ENCODE measurements at regions not wholly inside any gene's neighbourhood (a gene's known extent, or its start where the extent isn't known, plus 50 kb on each side); places are given as distances from the start of the nearest gene placed in this dataset.
"Not testable (repeated sequence)": the region's sequence is repeated elsewhere in the genome, so short reads cannot be mapped to it uniquely, and the experiment has no call there.

GRCh38 chr1:232143315-232143886 is 486.5 kb downstream of the SIPA1L2 start:
- POLR2A ChIA-PET, result no interaction called here
- no peak for DNase-seq (ENCODE audit: extremely low spot score)
- TF ChIP-seq, protein P1, sequence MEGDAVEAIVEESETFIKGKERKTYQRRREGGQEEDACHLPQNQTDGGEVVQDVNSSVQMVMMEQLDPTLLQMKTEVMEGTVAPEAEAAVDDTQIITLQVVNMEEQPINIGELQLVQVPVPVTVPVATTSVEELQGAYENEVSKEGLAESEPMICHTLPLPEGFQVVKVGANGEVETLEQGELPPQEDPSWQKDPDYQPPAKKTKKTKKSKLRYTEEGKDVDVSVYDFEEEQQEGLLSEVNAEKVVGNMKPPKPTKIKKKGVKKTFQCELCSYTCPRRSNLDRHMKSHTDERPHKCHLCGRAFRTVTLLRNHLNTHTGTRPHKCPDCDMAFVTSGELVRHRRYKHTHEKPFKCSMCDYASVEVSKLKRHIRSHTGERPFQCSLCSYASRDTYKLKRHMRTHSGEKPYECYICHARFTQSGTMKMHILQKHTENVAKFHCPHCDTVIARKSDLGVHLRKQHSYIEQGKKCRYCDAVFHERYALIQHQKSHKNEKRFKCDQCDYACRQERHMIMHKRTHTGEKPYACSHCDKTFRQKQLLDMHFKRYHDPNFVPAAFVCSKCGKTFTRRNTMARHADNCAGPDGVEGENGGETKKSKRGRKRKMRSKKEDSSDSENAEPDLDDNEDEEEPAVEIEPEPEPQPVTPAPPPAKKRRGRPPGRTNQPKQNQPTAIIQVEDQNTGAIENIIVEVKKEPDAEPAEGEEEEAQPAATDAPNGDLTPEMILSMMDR (IDR thresholded peaks at IDR 0.05; ENCODE audit: control extremely low read depth, extremely low read depth, low read depth, missing control alignments), result no peak
- CTCF ChIA-PET, result no interaction called here

GRCh38 chr1:232142403-232143314 is 487.3 kb downstream of the SIPA1L2 start:
- ChIA-PET POLR2A (no interaction called here), CTCF (interaction anchor here (0.7 kb wide), 1 partner anchor 9 kb away, joined by 3 read pairs; no protein-coding TSS in a partner anchor)
- no peak for DNase-seq (ENCODE audit: extremely low spot score)
- TF ChIP-seq, protein P1 (IDR thresholded peaks at IDR 0.05; ENCODE audit: control extremely low read depth, extremely low read depth, low read depth, missing control alignments), result no peak

DNA sequence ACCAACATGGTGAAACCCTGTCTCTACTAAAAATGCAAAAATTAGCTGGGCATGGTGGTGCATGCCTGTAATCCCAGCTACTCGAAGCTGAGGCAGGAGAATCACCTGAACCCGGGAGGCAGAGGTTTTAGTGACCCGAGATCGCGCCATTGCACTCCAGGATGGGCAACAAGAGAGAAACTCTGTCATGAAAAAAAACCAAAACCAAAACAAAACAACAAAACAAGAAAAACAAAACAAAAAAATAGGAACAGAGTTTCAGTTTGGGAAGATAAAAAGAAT is 488.8 kb downstream of the SIPA1L2 start:
- POLR2A ChIA-PET; CTCF ChIA-PET; DNase-seq (ENCODE audit: extremely low spot score): not testable (repeated sequence)

GRCh38 chr1:232140419-232141166 is 489.3 kb downstream of the SIPA1L2 start:
- ChIA-PET POLR2A (no interaction called here), CTCF (no interaction called here)
- DNase-seq (ENCODE audit: extremely low spot score), result no peak
- TF ChIP-seq, protein P1 (IDR thresholded peaks at IDR 0.05; ENCODE audit: control extremely low read depth, extremely low read depth, low read depth, missing control alignments), result no peak

DNA sequence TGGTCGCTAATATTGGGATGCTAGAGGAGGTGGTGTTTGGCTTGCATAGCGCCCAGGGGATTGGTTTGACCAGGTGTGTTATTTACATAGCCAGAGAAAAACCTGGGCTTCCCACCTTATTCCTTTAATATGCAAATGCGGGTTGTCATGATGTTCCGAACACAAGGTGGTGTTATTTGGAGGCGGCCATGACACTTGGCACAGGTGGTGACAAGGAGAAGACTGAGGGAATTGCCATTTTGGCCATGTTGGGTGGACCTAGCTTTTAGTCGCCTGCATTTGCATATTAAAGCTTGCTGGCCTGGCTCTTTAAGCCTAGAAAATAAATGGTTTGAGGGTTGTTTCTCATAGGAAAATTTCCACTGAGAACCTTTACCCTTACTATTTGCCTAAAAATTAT is 490.5 kb downstream of the SIPA1L2 start:
- POLR2A ChIA-PET, result no interaction called here
- DNase-seq (ENCODE audit: extremely low spot score), result no peak
- CTCF ChIA-PET, result no interaction called here
- TF ChIP-seq, protein P1 (IDR thresholded peaks at IDR 0.05; ENCODE audit: control extremely low read depth, extremely low read depth, low read depth, missing control alignments), result no peak

GRCh38 chr1:232138044-232138443 is 491.9 kb downstream of the SIPA1L2 start:
- DNase-seq (ENCODE audit: extremely low spot score), result no peak
- ChIA-PET CTCF (no interaction called here), POLR2A (no interaction called here)
- TF ChIP-seq, protein P1 (IDR thresholded peaks at IDR 0.05; ENCODE audit: control extremely low read depth, extremely low read depth, low read depth, missing control alignments), result no peak

GRCh38 chr1:232137066-232137465 is 492.9 kb downstream of the SIPA1L2 start:
- ChIA-PET CTCF (no interaction called here), POLR2A (no interaction called here)
- TF ChIP-seq, protein P1 (IDR thresholded peaks at IDR 0.05; ENCODE audit: control extremely low read depth, extremely low read depth, low read depth, missing control alignments), result no peak
- no peak for DNase-seq (ENCODE audit: extremely low spot score)

All from GM10248 (cell line).